ENCODE measurements at regions not wholly inside any gene's neighbourhood (a gene's known extent, or its start where the extent isn't known, plus 50 kb on each side); places are given as distances from the start of the nearest gene placed in this dataset.

DNA sequence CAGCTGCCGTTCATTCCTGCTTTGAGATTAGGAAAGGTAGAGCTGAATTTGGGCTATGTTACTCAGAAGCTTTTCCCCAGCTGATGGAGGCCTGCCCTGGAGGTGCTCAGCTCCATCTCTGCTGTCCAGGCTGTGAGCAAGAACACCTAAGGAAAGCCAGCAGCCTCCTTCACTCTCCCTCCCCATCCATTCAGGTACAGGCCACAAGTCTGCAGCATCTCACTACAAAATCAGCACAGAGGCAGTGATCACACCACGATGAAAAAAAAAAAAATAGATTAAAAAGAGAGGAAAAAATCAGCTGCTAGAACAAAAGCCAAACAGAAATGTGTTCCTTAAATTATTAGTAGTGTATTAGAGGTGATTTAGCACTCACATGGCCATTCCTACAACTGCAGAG lies 515.0 kb downstream of the CDH26 start:
- Histone ChIP-seq H3K9me3 (ENCODE audit: control insufficient read depth, insufficient read depth, low read length) (no peaks in the 10 kb centered on the region), H3K27me3 (ENCODE audit: control insufficient read depth, insufficient read depth, low read length) (peaks cover 4% of the 10 kb centered on the region), H3K27ac (ENCODE audit: low read depth, low read length) (no peak overlapping the region), H3K4me3 (ENCODE audit: low read depth, low read length) (no peak overlapping the region)
- ChIA-PET POLR2A (no interaction called here), CTCF (interaction anchor here (0.8 kb wide), 1 partner anchor 544 kb away, joined by 4 read pairs; no protein-coding TSS in a partner anchor)
- no peak for TF ChIP-seq CTCF (IDR thresholded peaks at IDR 0.05; ENCODE audit: low read depth, low read length)
- DNase-seq (ENCODE audit: low read depth, low spot score) = no peak

DNA sequence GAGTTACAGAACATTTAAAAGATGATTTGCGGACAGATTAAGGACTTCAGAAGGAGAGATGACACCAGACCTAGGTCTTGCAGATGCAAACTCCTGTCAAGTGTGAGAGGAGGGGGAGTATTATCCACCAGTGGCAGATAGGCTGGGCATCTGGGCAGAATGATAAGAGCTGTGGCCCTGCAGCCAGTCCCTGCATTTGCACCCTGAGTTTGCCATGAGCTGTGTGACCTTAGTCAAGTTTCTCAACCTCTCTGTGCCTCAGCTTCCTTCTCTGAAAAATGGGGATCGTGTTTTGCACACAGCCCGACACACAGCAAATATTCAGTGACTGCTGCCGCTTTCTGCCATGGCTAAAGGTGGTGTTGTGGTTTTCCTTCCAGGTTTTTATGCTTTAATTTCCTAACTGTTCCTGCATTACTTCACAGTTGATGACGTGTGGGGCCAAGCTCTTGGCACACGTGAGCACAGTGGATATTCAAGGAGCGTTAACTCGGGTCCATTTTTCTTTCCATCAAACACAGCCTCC lies 516.2 kb downstream of the CDH26 start:
- ChIA-PET POLR2A (no interaction called here), CTCF (no interaction called here)
- no peaks in the 10 kb centered on the region for H3K9me3 ChIP-seq (ENCODE audit: control insufficient read depth, insufficient read depth, low read length)
- no peak for TF ChIP-seq CTCF (IDR thresholded peaks at IDR 0.05; ENCODE audit: low read depth, low read length)
- H3K27ac ChIP-seq (ENCODE audit: low read depth, low read length) = no peak overlapping the region
- DNase-seq (ENCODE audit: low read depth, low spot score) = no peak
- peaks cover 4% of the 10 kb centered on the region for H3K27me3 ChIP-seq (ENCODE audit: control insufficient read depth, insufficient read depth, low read length)
- no peak overlapping the region for H3K4me3 ChIP-seq (ENCODE audit: low read depth, low read length)

- Histone ChIP-seq H3K27me3 (ENCODE audit: control insufficient read depth, insufficient read depth, low read length) (peaks cover 4% of the 10 kb centered on the region), H3K27ac (ENCODE audit: low read depth, low read length) (no peak overlapping the region), H3K4me3 (ENCODE audit: low read depth, low read length) (no peak overlapping the region), H3K9me3 (ENCODE audit: control insufficient read depth, insufficient read depth, low read length) (no peaks in the 10 kb centered on the region)
- no peak for TF ChIP-seq CTCF (IDR thresholded peaks at IDR 0.05; ENCODE audit: low read depth, low read length)
- DNase-seq (ENCODE audit: low read depth, low spot score) = no peak
- ChIA-PET POLR2A (no interaction called here), CTCF (no interaction called here)
Observed at GRCh38 chr20:60476045-60476444, 517.8 kb downstream of the CDH26 start.

DNA sequence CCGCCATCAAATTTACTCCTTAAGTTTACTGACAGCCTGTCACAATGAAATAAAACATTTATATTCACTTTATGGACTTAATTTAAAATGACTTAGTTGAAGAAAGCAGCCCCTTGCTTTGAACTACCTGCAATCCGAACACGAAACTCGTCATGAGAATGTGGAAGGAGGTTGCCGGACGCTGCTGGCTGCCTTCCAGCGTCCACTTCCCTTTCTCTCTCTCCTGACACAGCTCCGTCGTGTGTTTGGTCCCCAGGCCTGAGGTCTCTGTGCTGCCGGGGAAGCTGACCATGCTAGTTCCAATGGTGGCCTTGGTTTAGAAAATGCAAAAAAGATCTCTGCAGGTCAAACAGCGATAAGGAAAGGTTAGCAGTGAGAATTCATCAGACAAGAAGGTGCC lies 519.7 kb downstream of the CDH26 start:
- H3K27ac ChIP-seq (ENCODE audit: low read depth, low read length) = no peak overlapping the region
- POLR2A ChIA-PET = no interaction called here
- CTCF ChIA-PET = no interaction called here
- peaks cover 4% of the 10 kb centered on the region for H3K27me3 ChIP-seq (ENCODE audit: control insufficient read depth, insufficient read depth, low read length)
- H3K4me3 ChIP-seq (ENCODE audit: low read depth, low read length) = no peak overlapping the region
- no peak for DNase-seq (ENCODE audit: low read depth, low spot score)
- TF ChIP-seq CTCF (IDR thresholded peaks at IDR 0.05; ENCODE audit: low read depth, low read length) = no peak
- H3K9me3 ChIP-seq (ENCODE audit: control insufficient read depth, insufficient read depth, low read length) = no peaks in the 10 kb centered on the region; the same call in 1 of the 2 replicates

- H3K4me3 ChIP-seq (ENCODE audit: low read depth, low read length) = no peak overlapping the region
- DNase-seq (ENCODE audit: low read depth, low spot score) = no peak
- no peak for TF ChIP-seq CTCF (IDR thresholded peaks at IDR 0.05; ENCODE audit: low read depth, low read length)
- H3K27ac ChIP-seq (ENCODE audit: low read depth, low read length) = no peak overlapping the region
- H3K27me3 ChIP-seq (ENCODE audit: control insufficient read depth, insufficient read depth, low read length) = peaks cover 4% of the 10 kb centered on the region
- CTCF ChIA-PET = no interaction called here
- POLR2A ChIA-PET = no interaction called here
- no peaks in the 10 kb centered on the region; the same call in 1 of the 2 replicates for H3K9me3 ChIP-seq (ENCODE audit: control insufficient read depth, insufficient read depth, low read length)
Observed at GRCh38 chr20:60478533-60478932, 520.3 kb downstream of the CDH26 start.

All from AG04450 (cell line).